Kidney glomerular epithelial cell (primary cell): ENCODE measurements at regions not wholly inside any gene's neighbourhood (a gene's known extent, or its start where the extent isn't known, plus 50 kb on each side); places are given as distances from the start of the nearest gene placed in this dataset.

Source experiments
- DNase-seq: peaks from one replicate; lab custom pipeline; 2025; lab: John Stamatoyannopoulos, UW

- DNase-seq, result no peak
Measured at GRCh38 chr5:118060833-118061232, 927.5 kb downstream of the DTWD2 start.

GRCh38 chr5:118052503-118052902 lies 935.8 kb downstream of the DTWD2 start:
- DNase-seq, result no peak

GRCh38 chr5:118044169-118044568 lies 944.2 kb downstream of the DTWD2 start:
- DNase-seq, result no peak

GRCh38 chr5:118043531-118043930 lies 944.8 kb downstream of the DTWD2 start:
- DNase-seq, result no peak

- no peak for DNase-seq
Measured at GRCh38 chr5:118042076-118042475, 946.3 kb downstream of the DTWD2 start.

- no peak for DNase-seq
Measured at GRCh38 chr5:118040496-118040895, 947.9 kb downstream of the DTWD2 start.

GRCh38 chr5:118033686-118034338 lies 954.5 kb downstream of the DTWD2 start:
- DNase-seq, result no peak

- no peak for DNase-seq
Measured at GRCh38 chr5:118029807-118030206, 958.5 kb downstream of the DTWD2 start.

GRCh38 chr5:118022062-118022461 lies 966.3 kb downstream of the DTWD2 start:
- no peak for DNase-seq

GRCh38 chr5:118017536-118017935 lies 970.8 kb downstream of the DTWD2 start:
- no peak for DNase-seq

- DNase-seq, result no peak
Measured at GRCh38 chr5:118016396-118016795, 972.0 kb downstream of the DTWD2 start.

GRCh38 chr5:118015511-118015910 lies 972.8 kb downstream of the DTWD2 start:
- DNase-seq, result no peak

- DNase-seq, result no peak
Measured at GRCh38 chr5:118009741-118010297, 978.5 kb downstream of the DTWD2 start.

- no peak for DNase-seq
Measured at GRCh38 chr5:118008779-118009178, 979.6 kb downstream of the DTWD2 start.

GRCh38 chr5:118007262-118007661 lies 981.1 kb downstream of the DTWD2 start:
- DNase-seq, result no peak

GRCh38 chr5:118006219-118006618 lies 982.1 kb downstream of the DTWD2 start:
- no peak for DNase-seq

GRCh38 chr5:117999939-118000549 lies 988.3 kb downstream of the DTWD2 start:
- no peak for DNase-seq

GRCh38 chr5:117982691-117983090 lies 1005.7 kb downstream of the DTWD2 start:
- no peak for DNase-seq

GRCh38 chr5:117973785-117974184 lies 1014.6 kb downstream of the DTWD2 start:
- no peak for DNase-seq

GRCh38 chr5:117955831-117956230 lies 1032.5 kb downstream of the DTWD2 start:
- DNase-seq, result no peak

- no peak for DNase-seq
Measured at GRCh38 chr5:117954331-117954730, 1034.0 kb downstream of the DTWD2 start.

- DNase-seq, result no peak
Measured at GRCh38 chr5:117953272-117953671, 1035.1 kb downstream of the DTWD2 start.

GRCh38 chr5:117947836-117948235 lies 1040.5 kb downstream of the DTWD2 start:
- DNase-seq, result no peak

GRCh38 chr5:117947121-117947520 lies 1041.2 kb downstream of the DTWD2 start:
- DNase-seq, result no peak
